GM12865 (cell line): ENCODE measurements at regions not wholly inside any gene's neighbourhood (a gene's known extent, or its start where the extent isn't known, plus 50 kb on each side); places are given as distances from the start of the nearest gene placed in this dataset.

Source experiments
- DNase-seq: peaks from one replicate; pipeline ENCODE4 v3.0.0; 2010; ENCODE audit warnings: low read depth
- H3K4me3 ChIP-seq: 2 replicates; pipeline ENCODE4 v1.5.1; 2011; ENCODE audit warnings: mild to moderate bottlenecking, low read depth, low read length, control low read depth
- TF ChIP-seq, protein P1 (sequence below): IDR thresholded peaks from 2 replicates; pipeline ENCODE4 v1.5.1; 2011; ENCODE audit warnings: low read length, control low read depth, low read depth, inconsistent platforms; ENCODE audit not compliant: insufficient read depth; ENCODE audit errors: missing control alignments

DNA sequence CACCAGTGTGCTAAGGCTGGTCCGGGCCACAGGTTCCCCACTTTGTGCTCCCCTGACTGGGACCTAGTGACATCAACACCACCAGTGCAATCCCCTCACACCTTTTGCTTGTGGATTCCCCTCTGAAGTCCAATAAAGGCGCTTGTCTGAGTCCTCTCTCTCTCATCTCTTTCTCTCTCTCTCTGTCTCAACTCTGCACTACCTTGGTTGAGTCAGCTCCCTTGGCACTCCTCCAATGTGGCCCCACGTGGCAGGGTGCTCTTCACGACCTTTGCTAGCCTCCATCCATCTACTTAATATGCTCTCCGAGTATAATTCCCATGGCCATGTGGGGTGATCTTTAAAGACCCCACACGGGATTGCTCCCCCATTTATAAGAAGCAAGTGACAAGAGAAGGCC lies 385.0 kb downstream of the CD83 start:
- TF ChIP-seq, protein P1, sequence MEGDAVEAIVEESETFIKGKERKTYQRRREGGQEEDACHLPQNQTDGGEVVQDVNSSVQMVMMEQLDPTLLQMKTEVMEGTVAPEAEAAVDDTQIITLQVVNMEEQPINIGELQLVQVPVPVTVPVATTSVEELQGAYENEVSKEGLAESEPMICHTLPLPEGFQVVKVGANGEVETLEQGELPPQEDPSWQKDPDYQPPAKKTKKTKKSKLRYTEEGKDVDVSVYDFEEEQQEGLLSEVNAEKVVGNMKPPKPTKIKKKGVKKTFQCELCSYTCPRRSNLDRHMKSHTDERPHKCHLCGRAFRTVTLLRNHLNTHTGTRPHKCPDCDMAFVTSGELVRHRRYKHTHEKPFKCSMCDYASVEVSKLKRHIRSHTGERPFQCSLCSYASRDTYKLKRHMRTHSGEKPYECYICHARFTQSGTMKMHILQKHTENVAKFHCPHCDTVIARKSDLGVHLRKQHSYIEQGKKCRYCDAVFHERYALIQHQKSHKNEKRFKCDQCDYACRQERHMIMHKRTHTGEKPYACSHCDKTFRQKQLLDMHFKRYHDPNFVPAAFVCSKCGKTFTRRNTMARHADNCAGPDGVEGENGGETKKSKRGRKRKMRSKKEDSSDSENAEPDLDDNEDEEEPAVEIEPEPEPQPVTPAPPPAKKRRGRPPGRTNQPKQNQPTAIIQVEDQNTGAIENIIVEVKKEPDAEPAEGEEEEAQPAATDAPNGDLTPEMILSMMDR = no peak
- H3K4me3 ChIP-seq = no peak overlapping the region
- DNase-seq = no peak

DNA sequence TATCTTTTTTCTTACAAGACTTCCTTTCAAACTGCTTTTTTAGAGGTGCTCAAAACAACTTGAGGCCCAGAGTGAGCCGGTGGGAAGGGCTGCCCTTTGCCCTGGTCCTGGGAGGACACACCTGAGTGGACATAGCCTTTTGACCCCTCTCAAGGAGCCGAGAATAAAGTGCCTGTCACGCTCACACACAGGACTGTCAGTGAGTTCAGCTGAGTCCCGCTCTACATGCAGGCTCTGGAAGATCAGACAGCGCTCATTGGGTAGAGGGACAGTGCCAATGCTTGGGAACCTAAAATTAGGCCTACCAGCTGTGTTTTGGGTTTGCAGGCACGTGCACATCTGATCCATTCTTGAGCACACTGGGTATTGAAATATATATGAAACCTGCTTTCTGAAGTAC lies 387.8 kb downstream of the CD83 start:
- no peak for DNase-seq
- H3K4me3 ChIP-seq = no peak overlapping the region
- TF ChIP-seq, protein P1 = no peak

DNA sequence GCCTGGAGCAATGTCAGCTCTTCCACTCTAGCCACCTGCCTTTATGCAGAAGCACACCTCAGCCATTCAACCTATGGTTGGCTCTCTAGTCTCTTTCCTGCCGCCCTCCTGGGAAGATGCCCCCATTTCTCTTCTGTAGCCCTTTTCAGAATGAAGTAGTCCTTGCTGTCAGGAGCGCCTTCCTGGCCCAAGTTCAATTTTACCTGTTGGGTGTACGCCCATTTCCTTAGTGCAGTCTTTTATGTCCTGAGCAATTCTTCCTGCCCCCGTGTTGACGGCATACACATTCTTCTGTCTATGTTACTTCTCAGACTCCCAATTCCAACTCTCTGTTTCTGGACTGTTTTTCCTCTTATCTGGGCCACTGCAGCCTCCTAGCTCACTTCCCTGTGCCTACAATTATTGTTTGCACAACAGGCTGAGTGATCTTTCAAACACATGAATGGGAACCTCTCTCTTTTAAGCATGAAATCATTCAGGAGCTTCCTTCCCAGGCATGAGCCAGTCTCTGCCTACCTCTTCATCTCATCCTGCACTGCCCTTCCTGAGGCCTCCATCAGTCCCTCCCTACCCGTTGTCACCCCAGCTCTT lies 389.2 kb downstream of the CD83 start:
- TF ChIP-seq, protein P1 = no peak
- H3K4me3 ChIP-seq = no peak overlapping the region
- DNase-seq = no peak

DNA sequence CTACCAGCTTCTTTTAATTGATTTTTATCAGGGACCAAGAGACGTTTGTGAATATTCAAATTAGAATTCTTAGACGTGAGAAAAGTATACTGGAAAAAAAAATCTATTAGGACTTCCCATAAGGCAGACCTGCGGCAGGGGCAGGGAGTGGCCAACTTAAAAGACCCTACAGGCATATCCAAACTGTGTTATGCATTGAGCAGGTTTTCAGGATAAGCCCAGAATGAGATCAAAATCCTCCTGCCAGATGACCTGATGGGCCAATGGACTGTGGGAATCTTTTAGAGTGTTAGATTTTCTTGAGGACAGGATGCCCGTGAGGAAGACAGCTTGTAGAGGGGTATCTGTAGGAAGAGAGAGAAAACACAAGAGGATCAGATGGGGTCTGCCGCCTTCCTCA lies 391.5 kb downstream of the CD83 start:
- DNase-seq = no peak
- TF ChIP-seq, protein P1 = no peak
- no peak overlapping the region for H3K4me3 ChIP-seq

DNA sequence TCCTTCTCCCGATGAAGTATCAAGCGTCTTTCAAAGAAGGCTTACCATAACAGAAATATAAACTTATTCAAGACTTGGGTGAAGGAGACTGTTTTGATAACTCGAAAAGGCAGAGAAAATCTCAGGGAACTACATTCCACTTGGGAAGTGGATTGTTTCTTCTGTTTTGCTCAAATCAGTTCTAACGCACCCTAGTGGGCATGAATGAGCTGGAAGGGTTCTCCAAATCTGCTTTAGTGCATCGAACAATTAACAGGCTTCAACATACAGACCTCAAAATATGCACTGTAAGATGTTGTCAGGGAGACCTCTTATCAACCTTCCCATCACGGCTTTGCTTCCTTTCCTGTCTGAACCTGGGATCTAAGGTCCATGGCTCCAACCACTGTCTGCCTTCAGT lies 392.5 kb downstream of the CD83 start:
- TF ChIP-seq, protein P1 = no peak
- no peak for DNase-seq

DNA sequence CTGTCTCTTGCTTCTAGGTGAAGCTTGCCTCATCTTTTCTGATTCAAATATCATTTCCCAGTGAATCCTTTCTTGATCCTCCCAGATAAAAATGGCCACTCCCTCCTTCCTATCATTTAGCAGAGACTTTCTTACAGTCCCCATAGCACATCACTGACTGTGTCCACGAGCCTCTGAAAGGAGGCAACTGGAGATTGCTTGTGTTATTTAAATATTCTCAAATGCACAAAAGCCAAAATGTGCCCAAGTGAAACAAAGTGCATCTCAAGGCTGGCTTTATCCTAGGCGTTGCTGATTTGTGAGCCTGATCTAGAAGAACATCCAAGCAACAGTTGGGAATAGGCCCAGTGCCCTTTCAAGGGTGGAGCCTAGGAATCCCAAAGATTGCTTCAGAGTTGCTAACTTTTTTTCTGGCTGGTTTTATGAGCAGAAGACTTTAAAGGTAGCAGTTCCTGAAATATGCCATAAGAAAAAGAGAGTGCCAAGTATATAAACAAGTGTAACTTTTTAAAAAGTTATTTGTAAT lies 393.6 kb downstream of the CD83 start:
- H3K4me3 ChIP-seq = no peak overlapping the region
- TF ChIP-seq, protein P1 = no peak
- DNase-seq = no peak

More for the DNA sequence above, 392.5 kb downstream of the CD83 start:
- no peak overlapping the region for H3K4me3 ChIP-seq

DNA sequence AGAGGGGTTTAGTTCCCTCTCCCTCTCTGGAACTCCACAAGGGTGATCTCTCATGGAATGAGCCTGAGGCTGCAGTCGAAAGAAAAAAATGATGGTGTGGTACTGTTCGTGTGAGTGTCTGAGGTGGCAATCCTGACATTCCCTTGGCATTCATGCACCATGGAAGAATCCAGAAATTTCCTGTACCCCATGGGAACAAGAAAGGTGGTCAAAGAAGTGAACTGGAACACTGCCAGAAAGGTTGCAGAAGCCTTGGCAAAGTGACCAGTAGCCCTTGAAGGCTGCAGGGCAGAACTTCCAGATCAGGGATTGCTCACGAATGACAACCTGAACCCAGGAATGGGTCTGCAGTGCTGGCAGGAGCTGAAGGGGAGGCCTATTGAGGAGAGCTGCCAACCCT lies 394.7 kb downstream of the CD83 start:
- no peak for DNase-seq
- TF ChIP-seq, protein P1 = no peak
- H3K4me3 ChIP-seq = no peak overlapping the region
